Neural cell (in vitro differentiated cells): ENCODE measurements at regions not wholly inside any gene's neighbourhood (a gene's known extent, or its start where the extent isn't known, plus 50 kb on each side); places are given as distances from the start of the nearest gene placed in this dataset.

Experiments used
- H2AFZ ChIP-seq: fragments of 200-600, 300-800 bp; sonication (generic), shearing (Covaris generic); 2 replicates; pipeline ENCODE4 v1.6.0; 2014; ENCODE audit warnings: low read depth, mild to moderate bottlenecking, antibody characterized with exemption, low read length, moderate library complexity
- H3F3A ChIP-seq: fragments of 200-600 bp; shearing (Covaris generic); 2 replicates; pipeline ENCODE4 v1.6.1; 2016; ENCODE audit warnings: mild to moderate bottlenecking, moderate library complexity, mixed read lengths, antibody characterized with exemption, low read length; ENCODE audit not compliant: insufficient read depth, poor library complexity, severe bottlenecking
- H3K27ac ChIP-seq: fragments of 200-600, 300-800 bp; sonication (generic), shearing (Covaris generic); 2 replicates; pipeline ENCODE4 v1.5.1; 2014; ENCODE audit warnings: mild to moderate bottlenecking, low read length, moderate library complexity
- H3K27me3 ChIP-seq: fragments of 300-800, 200-600 bp; sonication (generic), shearing (Covaris generic); 2 replicates; pipeline ENCODE4 v1.6.0; 2014; ENCODE audit warnings: mild to moderate bottlenecking, low read depth, low read length, moderate library complexity; ENCODE audit not compliant: insufficient read depth
- H3K36me3 ChIP-seq: fragments of 300-800, 200-600 bp; sonication (generic), shearing (Covaris generic); 2 replicates; pipeline ENCODE4 v1.5.1; 2014; ENCODE audit warnings: mild to moderate bottlenecking, antibody characterized with exemption, low read length, moderate library complexity; ENCODE audit not compliant: insufficient read depth
- H3K4me2 ChIP-seq: fragments of 300-800, 200-600 bp; sonication (generic), shearing (Covaris generic); 2 replicates; pipeline ENCODE4 v1.6.0; 2014; ENCODE audit warnings: mild to moderate bottlenecking, low read length
- H3K4me3 ChIP-seq: fragments of 300-800, 200-600 bp; sonication (generic), shearing (Covaris generic); 2 replicates; pipeline ENCODE4 v1.5.1; 2014; ENCODE audit warnings: mild to moderate bottlenecking, low read length, moderate library complexity
- H3K79me2 ChIP-seq: fragments of 200-600 bp; shearing (Covaris generic); replicated peaks from 2 replicates; pipeline ENCODE4 v1.6.0; 2014; ENCODE audit warnings: mild to moderate bottlenecking, low read length, moderate library complexity; ENCODE audit not compliant: insufficient read depth
- H3K9ac ChIP-seq: fragments of 300-800, 200-600 bp; sonication (generic), shearing (Covaris generic); 2 replicates; pipeline ENCODE4 v1.6.1; 2016; ENCODE audit warnings: mild to moderate bottlenecking, low read length, mixed read lengths
- H3K9me2 ChIP-seq: fragments of 200-600 bp; shearing (Covaris generic); 2 replicates; pipeline ENCODE4 v1.6.1; 2016; ENCODE audit warnings: mild to moderate bottlenecking, low read length, mixed read lengths; ENCODE audit not compliant: insufficient read depth
- H3K9me3 ChIP-seq: fragments of 200-600, 300-800 bp; sonication (generic), shearing (Covaris generic); 2 replicates; pipeline ENCODE4 v1.6.1; 2016; ENCODE audit warnings: mild to moderate bottlenecking, mixed run types, low read length, moderate library complexity, mixed read lengths
- H4K20me1 ChIP-seq: fragments of 200-600 bp; shearing (Covaris generic); 2 replicates; pipeline ENCODE4 v1.6.1; 2016; ENCODE audit warnings: mild to moderate bottlenecking, mixed run types; ENCODE audit not compliant: insufficient read depth
- CTCF ChIP-seq: fragments of 450-650 bp; IDR thresholded peaks from 2 replicates; pipeline ENCODE4 v1.5.1; 2014; ENCODE audit warnings: antibody characterized with exemption, mild to moderate bottlenecking, moderate library complexity; ENCODE audit not compliant: poor library complexity, severe bottlenecking
- EP300 ChIP-seq: fragments of 450-650 bp; conservative IDR thresholded peaks from 2 replicates; pipeline ENCODE4 v1.6.1; 2014; ENCODE audit warnings: antibody characterized with exemption, mild to moderate bottlenecking, moderate library complexity; ENCODE audit not compliant: poor library complexity, severe bottlenecking
- EZH2 ChIP-seq: fragments of 200-600, 300-800 bp; shearing (Covaris generic), sonication (generic); IDR thresholded peaks from 2 replicates; pipeline ENCODE4 v1.6.1; 2014; ENCODE audit warnings: antibody characterized with exemption, low read length, borderline replicate concordance, mild to moderate bottlenecking; ENCODE audit not compliant: insufficient read depth, poor library complexity, severe bottlenecking
- MXI1 ChIP-seq: fragments of 450-650 bp; conservative IDR thresholded peaks from 2 replicates; pipeline ENCODE4 v1.6.1; 2014; ENCODE audit warnings: antibody characterized with exemption, mild to moderate bottlenecking; ENCODE audit not compliant: poor library complexity, severe bottlenecking
- POLR2AphosphoS5 ChIP-seq: IDR thresholded peaks from 2 replicates; pipeline ENCODE4 v1.6.1; 2012
- RAD21 ChIP-seq: fragments of 450-650 bp; conservative IDR thresholded peaks from 2 replicates; pipeline ENCODE4 v1.6.1; 2014; ENCODE audit warnings: antibody characterized with exemption, mild to moderate bottlenecking, moderate library complexity
- SMC3 ChIP-seq: fragments of 450-650 bp; conservative IDR thresholded peaks from 2 replicates; pipeline ENCODE4 v1.6.1; 2014; ENCODE audit warnings: antibody characterized with exemption, mild to moderate bottlenecking, moderate library complexity; ENCODE audit not compliant: poor library complexity
- TAF1 ChIP-seq: IDR thresholded peaks from 2 replicates; pipeline ENCODE4 v1.6.1; 2012; ENCODE audit warnings: low read depth
- TF ChIP-seq, protein P1 (sequence below): IDR thresholded peaks from 2 replicates; pipeline ENCODE4 v1.6.1; 2012; ENCODE audit warnings: borderline replicate concordance

DNA sequence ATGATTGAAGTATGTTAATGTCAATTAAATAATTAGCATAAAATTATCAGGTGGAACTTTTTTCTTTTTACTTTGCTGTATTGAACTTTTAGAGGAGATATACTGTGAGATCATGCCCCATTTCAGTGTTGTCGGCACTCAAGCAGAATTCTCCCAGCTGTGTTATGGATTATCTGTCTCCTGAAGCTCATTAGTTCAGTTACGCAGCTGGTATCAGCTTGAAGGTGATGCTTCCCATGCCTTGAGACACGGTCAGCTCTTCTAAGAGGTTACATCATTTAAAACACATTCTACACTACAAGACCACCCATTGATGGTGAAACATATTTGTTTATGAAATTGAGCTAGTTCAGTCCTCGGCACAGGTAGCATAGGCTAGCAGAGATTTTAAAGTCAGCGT, 68.9 kb upstream of the PHACTR2 start (continued):
- no peak for TF ChIP-seq CTCF

DNA sequence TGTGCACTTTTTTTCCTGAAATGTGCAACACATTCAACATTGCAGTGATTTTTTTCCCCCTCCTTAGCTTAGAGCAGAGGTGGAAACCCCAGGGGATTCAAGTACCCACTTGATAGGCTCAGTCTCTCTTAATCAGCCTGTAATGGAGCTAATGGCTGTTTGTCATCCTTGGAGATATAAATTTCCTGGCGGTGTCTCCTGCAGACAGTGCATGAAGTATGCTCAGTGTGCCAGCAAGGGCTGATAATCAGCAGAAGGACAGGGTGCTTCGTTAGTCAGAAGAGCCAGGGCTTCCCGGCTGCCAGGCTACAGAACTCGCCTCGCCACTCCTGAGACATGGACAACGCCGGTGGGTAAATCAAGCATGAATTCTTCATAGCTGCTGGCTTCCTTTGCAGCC, 69.8 kb upstream of the PHACTR2 start:
- H3K9ac ChIP-seq = no peak overlapping the region
- no peak overlapping the region for H2AFZ ChIP-seq
- H3K4me2 ChIP-seq = no peak overlapping the region
- TF ChIP-seq RAD21 (no peak), CTCF (no peak), SMC3 (no peak), POLR2AphosphoS5 (no peak), MXI1 (no peak), EZH2 (no peak), EP300 (no peak), TAF1 (no peak)
- TF ChIP-seq, protein P1, sequence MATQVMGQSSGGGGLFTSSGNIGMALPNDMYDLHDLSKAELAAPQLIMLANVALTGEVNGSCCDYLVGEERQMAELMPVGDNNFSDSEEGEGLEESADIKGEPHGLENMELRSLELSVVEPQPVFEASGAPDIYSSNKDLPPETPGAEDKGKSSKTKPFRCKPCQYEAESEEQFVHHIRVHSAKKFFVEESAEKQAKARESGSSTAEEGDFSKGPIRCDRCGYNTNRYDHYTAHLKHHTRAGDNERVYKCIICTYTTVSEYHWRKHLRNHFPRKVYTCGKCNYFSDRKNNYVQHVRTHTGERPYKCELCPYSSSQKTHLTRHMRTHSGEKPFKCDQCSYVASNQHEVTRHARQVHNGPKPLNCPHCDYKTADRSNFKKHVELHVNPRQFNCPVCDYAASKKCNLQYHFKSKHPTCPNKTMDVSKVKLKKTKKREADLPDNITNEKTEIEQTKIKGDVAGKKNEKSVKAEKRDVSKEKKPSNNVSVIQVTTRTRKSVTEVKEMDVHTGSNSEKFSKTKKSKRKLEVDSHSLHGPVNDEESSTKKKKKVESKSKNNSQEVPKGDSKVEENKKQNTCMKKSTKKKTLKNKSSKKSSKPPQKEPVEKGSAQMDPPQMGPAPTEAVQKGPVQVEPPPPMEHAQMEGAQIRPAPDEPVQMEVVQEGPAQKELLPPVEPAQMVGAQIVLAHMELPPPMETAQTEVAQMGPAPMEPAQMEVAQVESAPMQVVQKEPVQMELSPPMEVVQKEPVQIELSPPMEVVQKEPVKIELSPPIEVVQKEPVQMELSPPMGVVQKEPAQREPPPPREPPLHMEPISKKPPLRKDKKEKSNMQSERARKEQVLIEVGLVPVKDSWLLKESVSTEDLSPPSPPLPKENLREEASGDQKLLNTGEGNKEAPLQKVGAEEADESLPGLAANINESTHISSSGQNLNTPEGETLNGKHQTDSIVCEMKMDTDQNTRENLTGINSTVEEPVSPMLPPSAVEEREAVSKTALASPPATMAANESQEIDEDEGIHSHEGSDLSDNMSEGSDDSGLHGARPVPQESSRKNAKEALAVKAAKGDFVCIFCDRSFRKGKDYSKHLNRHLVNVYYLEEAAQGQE = no peak
- H3K79me2 ChIP-seq = no peaks in the 10 kb centered on the region
- H3K9me3 ChIP-seq = no peaks in the 10 kb centered on the region
- no peaks in the 10 kb centered on the region for H3K27me3 ChIP-seq
- H3K9me2 ChIP-seq = no peaks in the 10 kb centered on the region
- no peak overlapping the region for H3K27ac ChIP-seq
- peak overlapping the region; percentile 26 for H3K4me3 ChIP-seq
- no peaks in the 10 kb centered on the region for H4K20me1 ChIP-seq
- no peaks in the 10 kb centered on the region for H3K36me3 ChIP-seq
- no peaks in the 10 kb centered on the region for H3F3A ChIP-seq

DNA sequence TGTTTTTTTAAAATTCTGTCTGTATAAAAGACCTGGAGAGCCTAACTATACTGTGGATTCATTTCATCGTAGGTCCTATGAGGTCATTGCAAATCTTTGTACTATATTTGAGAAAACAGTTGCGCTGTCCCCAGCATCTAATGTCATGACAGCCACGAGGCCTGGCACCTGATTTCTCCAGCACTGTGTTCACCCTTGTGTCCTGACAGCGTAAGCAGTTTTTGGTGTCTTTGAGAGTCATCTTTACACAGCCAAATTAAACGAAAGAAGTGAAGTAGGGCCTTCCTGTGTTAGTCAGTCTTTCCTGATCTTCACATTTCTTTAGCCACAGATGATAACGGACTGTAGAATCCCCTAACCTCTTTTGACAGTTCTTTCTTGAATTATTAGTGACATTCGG, 70.6 kb upstream of the PHACTR2 start:
- Histone ChIP-seq H3K79me2 (no peaks in the 10 kb centered on the region), H3K27me3 (no peaks in the 10 kb centered on the region), H3F3A (no peaks in the 10 kb centered on the region), H2AFZ (no peak overlapping the region), H3K9me3 (no peaks in the 10 kb centered on the region), H3K9me2 (no peaks in the 10 kb centered on the region), H3K36me3 (no peaks in the 10 kb centered on the region), H4K20me1 (no peaks in the 10 kb centered on the region), H3K4me3 (no peak overlapping the region), H3K9ac (no peak overlapping the region), H3K27ac (no peak overlapping the region), H3K4me2 (no peak overlapping the region)
- TF ChIP-seq POLR2AphosphoS5 (no peak), EZH2 (no peak), RAD21 (no peak), TAF1 (no peak), MXI1 (no peak)
- TF ChIP-seq, protein P1 = no peak
